ENCODE measurements at regions not wholly inside any gene's neighbourhood (a gene's known extent, or its start where the extent isn't known, plus 50 kb on each side); places are given as distances from the start of the nearest gene placed in this dataset.
"Not testable (repeated sequence)": the region's sequence is repeated elsewhere in the genome, so short reads cannot be mapped to it uniquely, and the experiment has no call there.

GRCh38 chr4:175290401-175290800, 372.2 kb downstream of the ADAM29 start:
- no peak for DNase-seq

GRCh38 chr4:175297965-175298565, 379.9 kb downstream of the ADAM29 start:
- DNase-seq: no peak

- no peak for DNase-seq
Measured at GRCh38 chr4:175306436-175306835, 388.3 kb downstream of the ADAM29 start.

GRCh38 chr4:175307326-175307725, 389.2 kb downstream of the ADAM29 start:
- no peak for DNase-seq

GRCh38 chr4:175308236-175308635, 390.1 kb downstream of the ADAM29 start:
- no peak for DNase-seq

GRCh38 chr4:175309041-175309440, 390.9 kb downstream of the ADAM29 start:
- DNase-seq: no peak

GRCh38 chr4:175325230-175325629, 407.1 kb downstream of the ADAM29 start:
- no peak for DNase-seq

GRCh38 chr4:175326796-175327195, 408.6 kb downstream of the ADAM29 start:
- DNase-seq: no peak

- no peak for DNase-seq
Measured at GRCh38 chr4:175330236-175330635, 412.1 kb downstream of the ADAM29 start.

- no peak for DNase-seq
Measured at GRCh38 chr4:175330652-175331051, 412.5 kb downstream of the ADAM29 start.

GRCh38 chr4:175335331-175335730, 417.2 kb downstream of the ADAM29 start:
- DNase-seq: no peak

- not testable (repeated sequence) for DNase-seq
Measured at GRCh38 chr4:175336570-175336969, 418.4 kb downstream of the ADAM29 start.

GRCh38 chr4:175339100-175339707, 421.0 kb downstream of the ADAM29 start:
- no peak for DNase-seq

- DNase-seq: no peak
Measured at GRCh38 chr4:175341203-175341755, 423.1 kb downstream of the ADAM29 start.

GRCh38 chr4:175346376-175346775, 428.2 kb downstream of the ADAM29 start:
- no peak for DNase-seq

GRCh38 chr4:175350246-175350645, 432.1 kb downstream of the ADAM29 start:
- DNase-seq: no peak

GRCh38 chr4:175351473-175351872, 433.3 kb downstream of the ADAM29 start:
- no peak for DNase-seq

GRCh38 chr4:175369087-175369486, 443.0 kb downstream of the GPM6A start:
- DNase-seq: no peak

- DNase-seq: no peak
Measured at GRCh38 chr4:175371091-175371490, 441.0 kb downstream of the GPM6A start.

GRCh38 chr4:175373031-175373430, 439.0 kb downstream of the GPM6A start:
- no peak for DNase-seq

GRCh38 chr4:175374459-175374858, 437.6 kb downstream of the GPM6A start:
- DNase-seq: no peak

- no peak for DNase-seq
Measured at GRCh38 chr4:175376287-175376977, 435.6 kb downstream of the GPM6A start.

- no peak for DNase-seq
Measured at GRCh38 chr4:175377203-175377602, 434.9 kb downstream of the GPM6A start.

- DNase-seq: no peak
Measured at GRCh38 chr4:175378372-175378771, 433.7 kb downstream of the GPM6A start.
